Mesendoderm (in vitro differentiated cells): ENCODE measurements at regions not wholly inside any gene's neighbourhood (a gene's known extent, or its start where the extent isn't known, plus 50 kb on each side); places are given as distances from the start of the nearest gene placed in this dataset.

Source experiments
- DNase-seq: peaks from one replicate; pipeline ENCODE4 v3.0.0; 2013
- H2AK5ac ChIP-seq: 2 replicates; pipeline ENCODE4 v1.6.1; 2013; ENCODE audit warnings: low read length, inconsistent platforms
- H2BK120ac ChIP-seq: 2 replicates; pipeline ENCODE4 v1.6.1; 2013; ENCODE audit warnings: low read depth, mild to moderate bottlenecking, low read length, moderate library complexity, mixed read lengths
- H2BK15ac ChIP-seq: replicated peaks from 2 replicates; pipeline ENCODE4 v1.6.1; 2013; ENCODE audit warnings: low read depth, mild to moderate bottlenecking, moderate library complexity
- H2BK5ac ChIP-seq: 2 replicates; pipeline ENCODE4 v1.6.1; 2013; ENCODE audit warnings: low read length, inconsistent platforms
- H3K18ac ChIP-seq: 2 replicates; pipeline ENCODE4 v1.6.1; 2013; ENCODE audit warnings: mild to moderate bottlenecking, low read length, mixed read lengths
- H3K23ac ChIP-seq: one replicate; pipeline ENCODE4 v1.6.1; 2013; ENCODE audit warnings: low read length
- H3K27ac ChIP-seq: 2 replicates; pipeline ENCODE4 v1.5.1; 2013; ENCODE audit warnings: low read depth, mild to moderate bottlenecking, inconsistent platforms, low read length, moderate library complexity
- H3K27me3 ChIP-seq: 2 replicates; pipeline ENCODE4 v1.6.1; 2013; ENCODE audit warnings: low read length, control low read depth, mild to moderate bottlenecking, inconsistent platforms; ENCODE audit not compliant: insufficient read depth, poor library complexity
- H3K36me3 ChIP-seq: 2 replicates; pipeline ENCODE4 v1.6.1; 2013; ENCODE audit warnings: low read length, inconsistent platforms; ENCODE audit not compliant: control insufficient read depth, insufficient read depth
- H3K4ac ChIP-seq: one replicate; pipeline ENCODE4 v1.6.1; 2013; ENCODE audit warnings: low read depth, mild to moderate bottlenecking, low read length, moderate library complexity
- H3K4me1 ChIP-seq: 2 replicates; pipeline ENCODE4 v1.6.1; 2013; ENCODE audit warnings: low read depth, low read length, inconsistent platforms; ENCODE audit not compliant: control insufficient read depth
- H3K4me2 ChIP-seq: 2 replicates; pipeline ENCODE4 v1.6.1; 2013; ENCODE audit warnings: low read length
- H3K4me3 ChIP-seq: 2 replicates; pipeline ENCODE4 v1.5.1; 2013; ENCODE audit warnings: mild to moderate bottlenecking, low read length
- H3K56ac ChIP-seq: one replicate; pipeline ENCODE4 v1.6.1; 2013; ENCODE audit warnings: low read length
- H3K79me1 ChIP-seq: 2 replicates; pipeline ENCODE4 v1.6.1; 2013; ENCODE audit warnings: low read length, inconsistent platforms
- H3K79me2 ChIP-seq: 2 replicates; pipeline ENCODE4 v1.6.1; 2013; ENCODE audit warnings: mild to moderate bottlenecking, low read length; ENCODE audit not compliant: control insufficient read depth, insufficient read depth
- H3K9ac ChIP-seq: 2 replicates; pipeline ENCODE4 v1.6.1; 2013; ENCODE audit warnings: low read length, inconsistent platforms
- H4K5ac ChIP-seq: one replicate; pipeline ENCODE4 v1.6.1; 2013; ENCODE audit warnings: low read length
- H4K8ac ChIP-seq: one replicate; pipeline ENCODE4 v1.6.1; 2013; ENCODE audit warnings: low read depth, mild to moderate bottlenecking, control low read depth, low read length, moderate library complexity
- WGBS: extraction: QIAGEN DNeasy Blood & Tissue Kit; methylation state at CpG from one replicate; pipeline ENCODE4 v1.1.7; 2013; ENCODE audit warnings: low lambda C conversion rate, missing lambda C conversion rate; ENCODE audit not compliant: insufficient coverage; ENCODE audit errors: extremely low coverage; 5-methylcytosine and 5-hydroxymethylcytosine counted together

GRCh38 chr16:79543219-79543618 lies 57.3 kb downstream of the MAF start:
- Histone ChIP-seq H2BK5ac (no peak overlapping the region), H4K5ac (no peak overlapping the region), H4K8ac (no peak overlapping the region), H2BK120ac (no peak overlapping the region), H3K4me2 (no peak overlapping the region), H3K9ac (no peak overlapping the region), H2AK5ac (no peak overlapping the region), H3K56ac (no peak overlapping the region), H3K4me3 (no peak overlapping the region), H3K18ac (no peak overlapping the region), H3K4ac (no peak overlapping the region), H3K27me3 (no peaks in the 10 kb centered on the region), H3K4me1 (no peaks in the 10 kb centered on the region), H3K79me2 (no peaks in the 10 kb centered on the region), H3K23ac (no peak overlapping the region), H2BK15ac (no peak overlapping the region), H3K36me3 (no peaks in the 10 kb centered on the region), H3K79me1 (no peaks in the 10 kb centered on the region), H3K27ac (no peak overlapping the region)
- no peak for DNase-seq
- no CpG with 5 or more reads among the region's 8 CpGs for WGBS

GRCh38 chr16:79542237-79542774 lies 58.2 kb downstream of the MAF start:
- Histone ChIP-seq H4K8ac (no peak overlapping the region), H3K27ac (no peak overlapping the region), H2BK120ac (no peak overlapping the region), H3K79me1 (no peaks in the 10 kb centered on the region), H3K56ac (no peak overlapping the region), H3K18ac (no peak overlapping the region), H2BK15ac (no peak overlapping the region), H3K4ac (no peak overlapping the region), H3K27me3 (no peaks in the 10 kb centered on the region), H4K5ac (no peak overlapping the region), H3K4me2 (no peak overlapping the region), H3K79me2 (no peaks in the 10 kb centered on the region), H3K23ac (no peak overlapping the region), H3K4me3 (no peak overlapping the region), H3K9ac (no peak overlapping the region), H2AK5ac (no peak overlapping the region), H3K36me3 (no peaks in the 10 kb centered on the region), H2BK5ac (no peak overlapping the region), H3K4me1 (no peaks in the 10 kb centered on the region)
- no CpG with 5 or more reads among the region's 11 CpGs for WGBS
- no peak for DNase-seq

GRCh38 chr16:79540825-79541595 lies 59.5 kb downstream of the MAF start:
- Histone ChIP-seq H3K9ac (no peak overlapping the region), H3K4me3 (no peak overlapping the region), H2BK5ac (no peak overlapping the region), H3K79me1 (no peaks in the 10 kb centered on the region), H3K23ac (no peak overlapping the region), H2BK15ac (no peak overlapping the region), H3K56ac (no peak overlapping the region), H3K79me2 (no peaks in the 10 kb centered on the region), H3K27ac (no peak overlapping the region), H3K27me3 (no peaks in the 10 kb centered on the region), H3K18ac (no peak overlapping the region), H4K8ac (no peak overlapping the region), H3K4me2 (no peak overlapping the region), H3K4ac (no peak overlapping the region), H3K36me3 (no peaks in the 10 kb centered on the region), H4K5ac (no peak overlapping the region), H2BK120ac (no peak overlapping the region), H3K4me1 (no peaks in the 10 kb centered on the region), H2AK5ac (no peak overlapping the region)
- no CpG with 5 or more reads among the region's 15 CpGs for WGBS
- DNase-seq: no peak

- Histone ChIP-seq H3K9ac (no peak overlapping the region), H3K18ac (no peak overlapping the region), H2AK5ac (no peak overlapping the region), H2BK5ac (no peak overlapping the region), H3K23ac (no peak overlapping the region), H3K4me1 (no peaks in the 10 kb centered on the region), H4K5ac (no peak overlapping the region), H3K27ac (no peak overlapping the region), H3K36me3 (no peaks in the 10 kb centered on the region), H2BK120ac (no peak overlapping the region), H3K4me3 (no peak overlapping the region), H3K56ac (no peak overlapping the region), H2BK15ac (no peak overlapping the region), H3K79me1 (no peaks in the 10 kb centered on the region), H3K4me2 (no peak overlapping the region), H3K79me2 (no peaks in the 10 kb centered on the region), H3K27me3 (no peaks in the 10 kb centered on the region), H3K4ac (no peak overlapping the region), H4K8ac (no peak overlapping the region)
- DNase-seq: no peak
- WGBS: no CpG with 5 or more reads among the region's 6 CpGs
These were observed 63.0 kb downstream of the MAF start for GRCh38 chr16:79537584-79537983.

- H4K5ac ChIP-seq: no peak overlapping the region
- H2BK5ac ChIP-seq: no peak overlapping the region
- H3K4ac ChIP-seq: no peak overlapping the region
- no peak overlapping the region for H3K9ac ChIP-seq
- H3K79me2 ChIP-seq: no peaks in the 10 kb centered on the region
- H3K36me3 ChIP-seq: no peaks in the 10 kb centered on the region
- H2BK120ac ChIP-seq: no peak overlapping the region
- WGBS: no CpG with 5 or more reads among the region's 4 CpGs
- H3K4me2 ChIP-seq: no peak overlapping the region
- no peak overlapping the region for H3K56ac ChIP-seq
- H2AK5ac ChIP-seq: no peak overlapping the region
- no peak overlapping the region for H3K23ac ChIP-seq
- no peak overlapping the region for H4K8ac ChIP-seq
- DNase-seq: no peak
- H2BK15ac ChIP-seq: no peak overlapping the region
- no peaks in the 10 kb centered on the region for H3K79me1 ChIP-seq
- H3K4me3 ChIP-seq: no peak overlapping the region
- H3K4me1 ChIP-seq: no peaks in the 10 kb centered on the region
- no peak overlapping the region for H3K27ac ChIP-seq
- H3K27me3 ChIP-seq: no peaks in the 10 kb centered on the region
- no peak overlapping the region for H3K18ac ChIP-seq
These were observed 63.6 kb downstream of the MAF start for GRCh38 chr16:79536958-79537357.

GRCh38 chr16:79535130-79535529 lies 65.4 kb downstream of the MAF start:
- Histone ChIP-seq H2BK5ac (no peak overlapping the region), H3K4me2 (no peak overlapping the region), H3K18ac (no peak overlapping the region), H3K27ac (no peak overlapping the region), H3K23ac (no peak overlapping the region), H3K27me3 (no peaks in the 10 kb centered on the region), H3K79me2 (no peaks in the 10 kb centered on the region), H2BK15ac (no peak overlapping the region), H3K4ac (no peak overlapping the region), H3K9ac (no peak overlapping the region), H3K4me1 (no peaks in the 10 kb centered on the region), H3K79me1 (no peaks in the 10 kb centered on the region), H4K5ac (no peak overlapping the region), H2BK120ac (no peak overlapping the region), H3K4me3 (no peak overlapping the region), H2AK5ac (no peak overlapping the region), H4K8ac (no peak overlapping the region), H3K56ac (no peak overlapping the region), H3K36me3 (no peaks in the 10 kb centered on the region)
- DNase-seq: no peak
- no CpG with 5 or more reads among the region's 5 CpGs for WGBS
